Fibroblast of gingiva (primary cell): ENCODE measurements at regions not wholly inside any gene's neighbourhood (a gene's known extent, or its start where the extent isn't known, plus 50 kb on each side); places are given as distances from the start of the nearest gene placed in this dataset.

Experiments
- DNase-seq: peaks from one replicate; pipeline ENCODE4 v3.0.0-alpha.2; 2011; ENCODE audit warnings: low read depth

DNA sequence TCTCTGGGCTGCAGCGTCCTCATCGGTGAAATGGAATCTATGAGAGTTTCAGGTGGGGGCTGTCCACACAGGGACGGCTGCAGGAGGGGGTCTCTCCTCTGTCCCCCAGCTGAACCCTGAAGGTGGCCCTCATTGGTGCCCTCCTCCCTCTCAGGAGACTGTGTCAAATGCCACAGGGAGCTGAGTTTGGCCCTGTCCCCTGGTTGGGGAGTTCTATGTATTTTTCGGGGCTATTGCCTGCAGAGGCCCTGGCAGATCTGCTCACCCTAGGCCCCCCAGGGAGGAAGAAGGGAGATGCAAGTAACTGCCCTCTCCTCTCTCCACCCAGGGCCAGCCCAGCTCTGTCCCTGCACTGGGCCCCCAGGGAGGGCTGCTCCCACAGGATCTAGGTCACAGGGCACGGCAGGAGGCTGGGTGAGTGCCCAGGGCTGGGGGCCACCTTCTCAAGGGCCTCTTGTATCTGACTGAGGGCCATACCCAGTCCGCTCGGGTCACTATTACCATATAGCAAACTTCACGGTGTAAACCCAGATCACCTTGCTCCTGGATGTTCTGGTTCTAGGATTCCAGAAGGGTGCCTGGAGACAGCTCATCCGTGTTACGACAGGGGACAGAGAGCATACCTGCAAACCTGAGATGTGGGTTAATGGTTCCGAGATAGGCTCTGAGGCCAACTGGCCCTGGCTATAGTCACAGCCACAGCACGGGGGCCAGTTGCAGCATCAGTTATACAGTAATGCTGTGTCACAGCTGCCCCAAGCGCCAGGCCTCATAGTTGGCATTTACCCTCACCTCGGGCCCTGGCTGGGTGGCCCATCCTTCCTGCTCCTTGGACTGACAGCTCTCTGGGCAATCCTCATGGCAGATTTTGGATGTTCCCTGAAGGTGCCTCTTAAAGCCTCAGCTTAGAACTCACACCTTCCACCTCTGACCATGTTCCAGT, 102.4 kb upstream of the PRR23E start:
- no peak for DNase-seq

DNA sequence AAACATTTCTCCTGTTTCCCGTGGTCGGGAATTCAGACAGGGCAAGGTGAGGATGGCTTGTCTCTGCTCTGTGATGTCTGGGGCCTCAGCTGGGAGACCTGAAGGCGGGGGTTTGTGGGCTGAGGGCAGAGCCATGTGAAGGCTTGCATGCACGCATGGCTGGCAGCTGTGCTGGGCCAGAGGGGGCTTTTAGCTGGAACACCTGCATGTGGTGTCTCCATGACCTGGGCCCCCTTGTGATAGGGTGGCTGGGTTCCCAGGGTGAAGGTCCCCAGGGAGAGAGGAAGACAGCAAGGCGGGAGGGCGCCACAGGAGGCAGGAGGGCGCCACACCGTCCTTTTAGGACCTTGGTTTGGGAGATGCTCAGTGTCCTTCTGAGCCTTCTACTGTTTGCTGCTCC, 101.6 kb upstream of the PRR23E start:
- no peak for DNase-seq

DNA sequence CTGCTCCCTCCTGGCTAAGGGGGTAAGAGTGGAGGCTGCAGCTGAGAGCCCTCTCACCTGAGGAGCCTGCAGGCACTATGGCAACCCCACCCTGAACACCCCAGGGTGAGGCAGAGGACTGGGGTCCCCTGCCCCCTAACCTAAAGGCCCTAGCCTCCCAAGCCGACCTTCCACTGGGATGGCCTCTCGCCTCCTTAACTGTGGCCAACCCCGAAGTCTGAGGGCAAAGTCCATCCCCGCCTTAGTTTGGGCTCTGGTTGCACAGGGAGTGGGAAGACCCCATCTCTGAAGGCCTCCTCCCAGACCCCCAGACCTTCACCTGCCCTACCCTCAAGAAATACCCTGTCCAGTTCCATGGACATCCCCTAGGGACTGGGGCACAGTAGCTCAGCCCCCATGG, 100.6 kb upstream of the PRR23E start:
- DNase-seq: no peak

DNA sequence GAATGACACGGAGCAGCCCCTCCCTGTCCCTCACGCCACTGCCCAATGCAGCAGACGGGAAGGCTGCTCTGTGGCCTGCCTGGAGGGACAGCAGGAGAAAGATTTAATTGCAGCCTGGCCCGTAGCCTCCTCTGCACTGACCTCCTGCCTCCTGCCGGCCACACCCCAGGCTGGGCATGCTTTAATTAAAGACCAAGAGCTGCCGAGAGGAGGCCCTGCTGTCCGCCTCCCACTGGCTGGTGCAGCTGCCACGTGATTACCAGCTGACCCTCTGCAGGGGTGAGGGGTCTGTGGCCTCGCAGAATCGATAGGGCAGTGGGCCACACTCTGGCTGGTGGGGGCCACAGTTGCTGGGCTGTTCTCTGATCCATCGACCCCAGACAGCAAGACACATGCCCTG, 100.2 kb upstream of the PRR23E start:
- no peak for DNase-seq

DNA sequence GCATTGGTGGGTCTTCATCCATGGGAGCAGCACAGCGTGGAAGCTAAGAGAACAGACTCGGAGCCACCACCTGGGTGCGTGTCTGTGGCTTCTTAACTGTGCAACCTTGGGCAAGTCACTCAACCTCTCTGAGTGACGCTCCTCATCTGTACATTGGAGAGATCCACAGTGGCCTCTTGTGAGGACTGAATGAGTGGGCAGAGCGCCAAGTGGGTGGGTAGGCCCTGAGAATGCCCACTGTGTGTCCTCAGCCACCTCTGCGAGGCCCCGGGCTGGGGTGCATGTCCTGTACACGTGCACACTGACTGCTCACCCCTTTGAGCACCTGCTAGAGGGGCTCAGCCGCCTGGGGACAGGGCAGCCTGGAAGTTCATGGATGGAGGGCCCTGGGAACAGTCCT, 99.6 kb upstream of the PRR23E start:
- no peak for DNase-seq

DNA sequence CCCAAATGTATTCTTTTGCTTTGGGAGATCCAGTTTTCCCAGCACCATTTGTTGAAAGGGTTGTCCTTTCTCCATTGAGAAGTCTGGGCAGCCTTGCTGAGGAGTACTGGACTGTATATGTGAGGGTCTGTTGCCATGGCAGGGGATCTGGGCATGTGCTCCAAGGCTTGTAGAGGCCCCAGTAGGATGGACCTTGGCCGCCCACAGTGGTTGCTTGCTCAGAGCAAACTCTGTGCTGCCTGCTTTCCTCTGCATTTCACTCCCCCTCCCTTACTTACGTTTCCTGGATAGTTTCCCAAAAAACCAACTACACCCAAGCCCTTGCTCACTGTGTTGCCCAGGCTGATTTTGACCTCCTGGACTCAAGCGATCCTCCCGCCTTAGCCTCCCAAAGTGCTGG, 97.2 kb upstream of the PRR23E start:
- no peak for DNase-seq

DNA sequence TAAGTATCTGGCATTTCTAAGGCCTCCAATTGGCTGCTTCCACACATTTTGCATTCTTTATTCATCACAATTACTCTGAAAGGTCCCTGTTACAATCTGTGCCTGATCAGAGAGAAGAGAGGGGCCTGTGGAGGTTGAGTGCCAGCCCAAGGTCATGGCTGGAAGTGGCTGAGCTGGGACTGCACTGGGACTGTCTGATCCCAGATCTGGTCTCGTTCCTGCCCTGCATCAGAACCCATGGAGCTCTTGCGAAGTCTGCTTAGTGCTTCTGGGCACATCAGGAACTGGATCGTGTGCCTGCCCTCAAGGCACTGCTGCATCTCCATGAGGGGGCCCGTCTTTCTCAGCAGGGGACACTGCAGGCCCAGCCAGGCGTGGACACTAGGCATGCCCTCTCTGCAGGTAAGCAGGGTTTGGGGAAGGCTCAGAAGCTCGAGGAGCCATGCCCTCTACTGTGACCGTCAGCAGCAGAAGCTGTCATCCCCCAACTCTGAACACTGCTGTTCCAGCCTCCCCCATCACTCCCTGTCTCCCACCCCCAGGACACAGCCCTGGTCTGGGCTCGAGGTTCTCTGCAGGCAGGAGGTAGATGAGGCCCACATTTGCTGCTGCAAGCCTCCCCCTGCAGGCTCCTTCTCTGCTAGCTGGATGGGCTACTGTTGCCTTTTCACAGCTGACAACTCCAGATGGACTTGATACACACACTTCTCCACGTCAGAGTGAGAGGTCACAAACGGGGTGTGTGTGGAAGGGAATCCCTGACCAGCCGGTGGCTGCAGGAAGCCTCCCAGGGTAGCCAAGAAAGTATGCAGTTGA, 96.5 kb upstream of the PRR23E start:
- no peak for DNase-seq

DNA sequence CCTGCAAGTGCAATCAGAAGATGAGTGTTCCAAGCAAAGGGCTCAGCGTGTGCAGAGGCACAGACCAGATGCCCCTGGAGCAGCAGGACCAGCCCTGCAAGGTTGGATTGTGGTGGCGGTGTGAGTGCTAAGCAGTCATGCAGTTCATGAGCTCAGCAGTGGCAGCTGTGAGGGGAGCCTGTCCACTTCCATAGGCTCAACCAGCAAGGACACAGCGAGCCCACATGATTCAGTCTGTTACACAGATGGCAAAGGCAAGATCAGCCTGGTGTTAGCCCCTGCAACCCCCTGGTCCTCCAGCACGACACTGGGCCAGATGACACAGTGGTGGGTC, 95.9 kb upstream of the PRR23E start:
- no peak for DNase-seq

DNA sequence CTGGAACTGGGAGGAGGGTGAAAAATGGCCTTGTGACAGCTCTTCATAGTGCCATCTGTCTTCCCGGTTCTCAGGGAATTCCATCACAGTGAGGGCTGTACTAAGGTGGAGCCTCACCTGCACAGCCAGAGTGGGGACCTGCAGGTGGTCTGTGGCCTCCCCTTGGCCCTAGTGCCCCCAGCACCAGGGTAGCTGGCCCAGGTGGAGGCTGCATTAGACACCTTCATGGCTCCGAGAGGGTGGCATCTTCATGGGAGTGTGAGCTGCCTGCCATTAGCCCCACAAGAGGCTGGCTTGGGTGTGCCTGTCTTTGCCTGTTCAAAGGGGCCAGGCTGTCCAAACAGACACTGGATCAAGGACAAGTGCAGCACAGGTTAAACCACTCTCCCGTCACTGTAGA, 95.5 kb upstream of the PRR23E start:
- no peak for DNase-seq

DNA sequence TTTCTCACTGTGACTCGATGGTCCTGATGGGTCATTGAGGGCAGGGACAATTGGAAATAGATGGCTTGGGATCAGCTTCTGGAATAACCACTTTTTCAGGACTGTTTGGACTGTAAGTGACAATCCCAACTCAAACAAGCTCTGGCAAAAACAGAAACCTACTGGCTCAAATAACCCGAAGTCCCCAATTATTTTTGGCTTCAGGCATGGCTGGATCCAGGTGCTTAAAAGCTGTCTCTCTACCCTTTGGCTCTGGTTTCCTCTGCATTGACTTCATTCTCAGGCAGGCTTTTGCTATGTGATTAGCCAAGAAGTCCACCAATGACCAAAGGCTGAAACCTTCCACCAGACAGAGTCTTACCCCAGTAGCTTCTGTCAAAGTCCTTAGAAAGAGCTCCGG, 92.9 kb upstream of the PRR23E start:
- DNase-seq: no peak

DNA sequence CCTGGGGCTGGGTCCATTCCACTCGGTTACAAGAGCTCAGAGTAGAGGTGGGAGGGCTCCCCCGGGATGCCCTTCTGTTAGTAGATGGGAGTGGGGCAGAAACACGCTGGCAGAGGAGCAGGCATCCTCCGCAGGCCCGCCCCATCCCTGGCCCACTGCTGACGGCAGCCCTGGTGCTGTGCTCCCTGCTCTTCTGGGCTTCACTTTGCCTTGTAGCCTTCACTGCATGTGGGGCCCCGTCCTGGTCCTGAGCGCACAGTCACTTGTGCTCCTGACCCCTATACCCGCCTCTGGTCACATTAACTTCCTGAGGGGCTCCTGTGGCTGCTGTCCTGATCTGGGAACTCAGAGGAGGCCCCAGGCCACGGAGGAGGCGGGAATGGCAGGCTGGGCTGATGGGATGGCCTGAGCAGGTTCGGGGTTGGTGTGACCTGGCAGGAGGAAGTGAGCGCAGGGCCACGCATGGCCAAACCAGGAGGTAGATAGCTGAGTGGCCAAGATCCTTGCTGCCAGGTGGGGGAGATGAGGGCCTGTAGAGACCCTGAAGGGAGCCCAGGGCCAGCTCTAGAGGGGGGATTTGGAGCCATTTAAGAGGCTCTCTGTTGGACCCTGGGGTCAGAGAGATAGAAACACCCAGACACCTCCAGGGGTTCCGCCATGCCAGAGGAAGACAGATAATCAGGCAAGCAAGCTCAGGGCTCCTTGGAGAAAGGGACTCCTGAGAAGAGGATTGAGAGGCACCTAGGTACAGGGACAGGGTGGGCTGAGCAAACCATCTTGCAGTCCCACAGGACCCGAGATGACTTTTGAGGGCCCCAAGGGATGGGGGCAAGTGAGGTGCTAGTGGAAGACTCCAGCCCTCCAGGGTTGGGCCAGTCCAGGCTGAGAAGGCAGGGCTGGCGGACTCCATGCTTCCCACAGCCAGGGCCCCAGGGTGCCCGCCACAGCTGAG, 92.2 kb upstream of the PRR23E start:
- DNase-seq: no peak

DNA sequence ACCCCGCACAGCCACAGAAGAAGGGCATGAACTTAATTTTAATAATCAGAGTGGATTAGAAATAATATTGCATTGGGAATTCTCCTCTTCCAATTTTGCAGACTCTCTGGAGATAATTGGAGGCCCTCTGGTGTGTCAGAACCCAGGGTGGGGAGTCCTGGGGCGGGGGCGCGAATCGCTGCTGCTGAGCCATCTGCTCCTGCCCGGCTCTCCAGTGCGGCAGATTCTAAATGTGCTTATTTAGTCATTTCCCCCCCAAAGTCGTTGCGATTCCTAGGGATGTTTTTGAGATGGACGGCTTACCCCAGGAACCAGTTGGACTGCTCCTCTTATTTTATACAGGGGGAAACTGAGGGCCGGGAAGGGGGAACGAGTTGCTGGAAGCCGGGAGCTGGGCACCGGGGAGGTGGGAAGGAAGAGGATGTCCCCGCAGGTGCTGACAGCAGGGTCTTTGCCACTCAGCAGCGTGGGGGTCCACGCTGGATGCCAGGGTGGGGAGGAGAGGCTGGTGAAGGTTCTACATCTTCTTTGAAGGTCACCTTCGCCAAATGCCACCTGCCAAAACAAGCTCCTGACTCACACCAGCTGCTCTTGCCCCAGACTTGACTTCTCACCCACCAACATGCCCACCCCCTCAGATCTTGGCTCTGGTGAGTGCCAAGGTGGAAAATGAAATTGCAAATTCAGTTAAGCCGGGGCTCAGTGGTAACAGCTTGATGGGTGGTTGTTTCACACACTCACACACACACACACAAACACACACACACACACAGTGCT, 91.3 kb upstream of the PRR23E start:
- no peak for DNase-seq

DNA sequence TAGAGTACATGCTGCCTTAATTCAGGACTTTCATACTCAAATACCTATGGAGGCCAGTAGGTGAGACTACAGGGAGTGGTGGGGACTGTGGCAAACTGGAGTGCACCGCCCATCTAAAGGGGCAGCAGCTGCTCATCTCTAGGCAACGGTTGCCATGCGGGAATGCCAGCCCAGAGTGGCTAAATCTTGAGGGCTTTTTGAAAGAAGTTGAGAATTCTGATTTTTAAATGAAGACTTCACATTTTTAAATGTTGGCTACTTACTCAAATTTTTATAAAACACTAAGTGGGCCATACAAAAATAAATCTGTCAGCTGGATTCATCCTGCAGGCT, 90.8 kb upstream of the PRR23E start:
- DNase-seq: no peak

DNA sequence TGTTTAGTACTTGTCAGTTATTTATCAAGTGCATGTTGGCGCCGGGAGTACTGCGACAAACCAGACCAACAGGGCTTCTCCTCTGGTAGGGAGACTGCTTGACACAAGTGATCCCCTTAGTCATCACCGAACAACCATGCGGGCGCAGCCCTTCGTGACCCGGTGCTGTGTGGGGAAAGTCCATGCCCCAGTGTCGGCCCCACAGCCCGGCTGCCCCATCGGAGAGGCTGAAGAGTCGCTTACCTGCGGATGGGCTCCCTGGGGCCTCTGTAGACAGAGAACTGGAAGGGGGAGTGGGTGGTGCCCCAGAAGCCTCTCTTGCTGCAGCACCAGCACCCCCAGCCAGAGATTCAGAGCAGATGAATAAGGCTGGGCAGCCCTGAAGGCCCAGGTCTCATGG, 90.3 kb upstream of the PRR23E start:
- DNase-seq: no peak

DNA sequence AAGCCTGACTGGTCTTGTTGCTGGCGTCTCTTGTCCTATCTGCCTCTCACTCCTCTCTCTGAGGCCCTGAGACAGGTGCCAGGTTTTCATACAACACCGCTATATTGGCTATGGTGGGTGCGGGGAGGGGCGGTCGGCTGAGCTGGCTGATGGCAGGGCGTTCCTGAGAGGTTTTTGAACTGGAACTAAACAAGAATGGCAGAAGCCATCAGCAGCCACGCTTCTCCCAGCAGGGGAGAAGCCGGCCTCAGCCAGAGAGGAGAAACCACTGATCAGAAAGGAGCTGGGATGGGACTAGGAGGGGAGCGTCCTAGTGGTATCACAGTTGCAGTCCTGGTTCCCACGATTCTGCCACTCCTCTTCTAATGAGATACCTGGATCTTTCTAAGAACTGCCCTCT, 89.9 kb upstream of the PRR23E start:
- no peak for DNase-seq

DNA sequence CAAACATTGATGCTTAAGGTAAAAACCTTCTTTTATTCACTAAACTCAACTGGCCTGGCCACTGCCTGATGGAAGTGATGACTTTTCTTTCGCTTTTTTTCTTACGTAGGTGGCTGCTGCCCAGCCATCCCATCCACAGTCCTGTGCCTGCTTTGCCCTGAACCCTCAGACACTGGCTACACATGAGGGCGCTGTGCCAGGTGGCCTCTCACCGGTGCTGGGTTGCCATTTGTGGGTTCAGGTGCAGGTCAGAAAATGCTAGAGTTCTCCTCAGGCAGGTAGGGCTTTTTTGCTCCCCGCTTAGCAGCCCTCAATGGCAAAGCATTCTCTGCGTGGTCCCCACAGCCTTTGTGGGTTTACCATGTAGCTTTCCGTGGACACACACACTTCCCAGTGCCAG, 88.3 kb upstream of the PRR23E start:
- DNase-seq: no peak

DNA sequence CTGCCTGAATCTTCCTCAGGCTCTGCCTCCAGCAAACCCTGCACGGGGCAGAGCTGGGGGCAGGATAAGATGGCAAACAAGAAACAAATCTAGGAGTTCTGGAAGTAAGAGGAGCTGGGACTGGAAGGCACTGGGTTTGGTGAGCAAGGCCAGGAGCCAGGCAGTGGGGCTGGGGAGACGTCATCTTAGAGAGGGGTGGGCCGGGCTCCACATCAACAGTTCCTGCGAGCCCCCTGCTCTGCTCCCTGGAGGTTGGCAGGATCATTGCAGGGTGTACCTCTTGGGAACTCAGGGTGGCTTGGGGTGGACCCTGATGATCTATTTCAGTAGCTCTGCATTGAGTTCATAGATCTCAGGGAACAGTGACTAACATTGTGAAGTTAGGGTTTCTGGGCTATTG, 87.3 kb upstream of the PRR23E start:
- DNase-seq: no peak

DNA sequence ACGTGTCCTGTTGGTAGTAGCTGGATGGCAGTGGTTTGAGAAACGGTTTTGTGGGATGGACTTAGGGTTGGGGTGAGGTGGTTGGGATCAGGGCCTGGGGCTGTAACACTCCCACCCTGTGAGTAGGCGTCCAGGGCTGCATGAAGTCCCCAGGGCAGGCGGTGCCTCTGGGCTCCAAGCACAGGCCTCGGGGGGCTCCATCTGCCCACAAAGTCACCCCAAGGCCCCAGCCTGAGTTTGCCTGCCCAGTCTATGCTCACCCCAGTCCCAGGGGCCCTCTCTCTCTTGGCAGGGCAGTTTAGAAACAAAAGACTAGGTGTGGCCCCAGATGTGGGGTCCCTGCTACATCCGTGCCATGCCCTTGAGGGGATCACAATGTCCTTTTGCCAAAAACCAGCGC, 86.9 kb upstream of the PRR23E start:
- DNase-seq: no peak

DNA sequence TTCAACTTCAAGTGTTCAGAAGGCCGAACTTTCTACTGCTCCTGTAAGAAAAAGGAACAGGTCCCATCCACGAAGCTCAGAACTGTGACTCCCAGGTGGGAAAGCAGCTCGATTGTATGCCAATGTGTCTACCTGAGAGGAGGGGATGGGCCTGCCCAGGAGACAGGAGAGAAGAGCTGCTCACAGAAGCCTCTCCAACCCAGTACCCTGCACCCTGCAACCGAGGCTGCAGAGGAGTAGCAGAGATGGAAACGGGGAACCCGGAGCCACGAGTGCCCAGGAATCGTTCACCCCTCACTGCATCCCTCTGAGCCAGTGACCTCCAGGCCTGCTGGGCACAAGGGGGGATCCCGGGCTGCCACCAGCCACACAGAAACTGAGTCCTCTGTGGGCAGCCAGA, 86.5 kb upstream of the PRR23E start:
- DNase-seq: no peak

DNA sequence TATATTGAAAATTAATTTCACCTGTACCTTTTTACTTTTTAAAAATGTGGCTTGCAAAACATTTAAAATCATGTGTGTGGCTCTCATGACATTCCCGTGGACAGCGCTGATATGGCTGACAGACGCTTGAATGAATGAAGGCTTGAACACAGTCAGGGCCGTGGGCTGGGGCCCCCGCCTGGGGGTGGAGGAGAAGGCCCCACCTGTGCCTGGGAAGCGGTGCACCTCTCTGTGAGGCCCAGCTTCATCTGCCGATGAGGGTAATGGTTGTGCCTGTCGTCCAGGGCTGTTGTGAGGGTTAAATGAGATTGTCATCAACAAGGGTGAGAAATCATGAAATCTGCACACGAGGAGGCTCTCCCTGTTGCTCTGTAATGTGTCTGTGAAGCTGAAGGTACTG, 85.9 kb upstream of the PRR23E start:
- no peak for DNase-seq

DNA sequence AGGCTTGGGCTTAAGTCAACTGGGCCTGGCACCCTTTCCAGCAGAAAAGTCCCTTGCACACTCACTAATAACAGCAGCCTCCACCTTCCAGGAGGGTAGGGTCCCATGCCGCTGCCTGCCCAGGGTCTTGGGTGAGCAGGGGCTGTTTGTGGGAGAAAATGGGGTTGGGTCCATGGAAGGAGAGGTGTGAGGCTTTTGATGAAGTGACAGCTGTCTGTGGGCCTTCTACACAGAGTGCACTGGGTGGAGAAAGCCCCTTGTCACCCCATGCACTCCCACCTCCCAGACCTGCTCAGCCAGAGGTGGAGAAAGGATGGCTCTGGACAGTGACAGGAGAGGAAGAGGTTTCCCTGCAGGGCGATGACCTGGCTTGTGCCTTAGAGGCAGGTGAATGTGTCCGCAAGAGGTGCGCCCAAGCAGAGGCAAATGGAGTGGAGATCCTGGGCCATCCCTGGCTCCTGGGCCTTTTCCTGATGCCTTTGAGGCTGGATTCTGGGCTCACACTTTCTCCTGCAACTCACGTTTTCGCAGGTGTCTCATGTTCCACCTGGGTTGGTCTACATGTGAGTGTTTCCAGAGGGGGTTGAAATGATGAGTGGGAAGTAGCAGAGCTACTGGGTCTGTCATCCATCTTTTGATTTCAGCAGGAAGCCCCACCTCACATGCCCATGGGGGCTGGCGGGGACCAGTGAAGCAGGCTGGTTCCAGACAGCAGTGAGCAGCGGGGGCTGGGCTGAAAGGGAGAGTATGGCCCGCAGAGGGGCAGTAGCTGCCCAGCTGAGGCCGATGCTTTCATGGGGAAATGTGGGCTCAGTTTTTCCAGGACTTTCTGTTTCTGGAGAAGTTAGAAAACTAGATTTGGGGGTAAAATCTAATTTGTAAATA, 85.2 kb upstream of the PRR23E start:
- DNase-seq: no peak
